ENCODE measurements at regions not wholly inside any gene's neighbourhood (a gene's known extent, or its start where the extent isn't known, plus 50 kb on each side); places are given as distances from the start of the nearest gene placed in this dataset.

DNA sequence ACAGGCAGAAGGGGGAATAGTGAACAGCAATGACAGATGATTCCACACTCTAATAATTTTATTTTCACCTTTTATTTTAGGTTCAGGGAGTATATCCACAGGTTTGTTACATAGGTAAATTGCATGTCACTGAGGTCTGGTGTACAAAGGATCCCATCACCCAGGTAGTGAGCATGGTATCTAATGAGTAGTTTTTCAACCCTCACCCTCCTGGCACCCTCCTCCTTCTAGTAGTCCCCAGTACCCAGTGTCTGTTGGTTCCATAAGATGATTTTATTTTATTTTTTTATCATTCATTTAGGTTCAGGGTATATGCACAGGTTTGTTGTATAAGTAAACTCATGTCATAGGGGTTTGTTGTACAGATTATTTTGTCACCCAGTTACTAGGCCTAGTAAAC is 58.6 kb upstream of the UGT8 start:
- TF ChIP-seq CTCF (conservative IDR thresholded peaks at IDR 0.05) (no peak), EZH2 (IDR thresholded peaks at IDR 0.05; ENCODE audit: low read depth) (no peak)

Data from PC-9 (cell line).